ENCODE measurements at regions not wholly inside any gene's neighbourhood (a gene's known extent, or its start where the extent isn't known, plus 50 kb on each side); places are given as distances from the start of the nearest gene placed in this dataset.
"Not testable (repeated sequence)": the region's sequence is repeated elsewhere in the genome, so short reads cannot be mapped to it uniquely, and the experiment has no call there.

DNA sequence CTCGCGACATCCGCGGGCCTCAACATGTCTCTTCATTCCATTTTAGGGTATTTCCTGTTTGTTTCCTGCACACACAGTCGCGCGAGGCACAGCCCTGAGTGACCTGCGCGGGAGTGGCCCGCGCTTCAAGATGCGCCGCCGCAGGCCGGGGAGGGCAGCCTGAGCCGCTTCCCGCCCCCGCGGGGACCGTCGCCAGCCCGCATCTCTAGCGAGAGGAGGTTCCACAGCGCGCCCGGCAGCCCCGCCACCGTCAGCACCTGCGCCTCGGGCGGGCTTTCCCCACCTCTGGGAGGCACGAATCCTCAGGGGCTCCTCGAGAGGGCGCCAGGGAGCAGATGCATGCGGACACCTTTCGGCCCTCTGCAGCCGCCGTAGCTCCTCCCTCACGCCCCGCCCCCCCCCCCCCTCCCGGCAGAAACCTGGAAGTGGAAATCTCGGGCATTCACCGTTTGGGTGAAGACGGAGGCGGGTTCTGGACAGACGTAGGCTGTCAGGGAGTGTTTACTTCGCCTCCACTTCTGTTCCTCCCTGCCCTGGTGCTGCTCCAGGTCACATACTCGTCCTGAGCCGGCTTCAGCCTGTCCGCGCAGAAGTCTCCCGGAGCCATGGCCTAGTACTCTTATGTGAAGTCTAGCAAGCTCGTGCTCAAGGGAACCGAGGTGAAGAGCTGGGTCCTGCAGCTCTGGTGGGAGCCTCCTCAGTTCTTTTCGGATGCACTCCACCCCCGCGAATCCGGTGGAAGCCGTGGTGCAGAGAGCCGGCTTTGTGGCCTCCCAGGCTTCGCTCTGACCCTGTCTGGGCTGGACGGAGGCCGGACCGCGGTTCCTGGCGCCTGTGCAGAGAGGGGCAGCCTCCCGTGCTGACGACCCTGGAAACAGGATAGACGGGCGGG, 880.5 kb upstream of the DEFB115 start:
- Histone ChIP-seq H3K27me3 (no peaks in the 10 kb centered on the region), H3K36me3 (no peaks in the 10 kb centered on the region), H3K4me1 (peaks cover 8% of the 10 kb centered on the region), H3K27ac (peak overlapping the region; percentile 47), H3K9me3 (no peaks in the 10 kb centered on the region), H3K4me3 (peak overlapping the region; percentile 35 to 69)
- DNase-seq (ENCODE audit: extremely low spot score in 2 of 2), result no peak
- intact Hi-C loops (cut with DNase I), result no loop called here
- no peak for TF ChIP-seq POLR2A (IDR thresholded peaks at IDR 0.05)
- TF ChIP-seq, protein P1, sequence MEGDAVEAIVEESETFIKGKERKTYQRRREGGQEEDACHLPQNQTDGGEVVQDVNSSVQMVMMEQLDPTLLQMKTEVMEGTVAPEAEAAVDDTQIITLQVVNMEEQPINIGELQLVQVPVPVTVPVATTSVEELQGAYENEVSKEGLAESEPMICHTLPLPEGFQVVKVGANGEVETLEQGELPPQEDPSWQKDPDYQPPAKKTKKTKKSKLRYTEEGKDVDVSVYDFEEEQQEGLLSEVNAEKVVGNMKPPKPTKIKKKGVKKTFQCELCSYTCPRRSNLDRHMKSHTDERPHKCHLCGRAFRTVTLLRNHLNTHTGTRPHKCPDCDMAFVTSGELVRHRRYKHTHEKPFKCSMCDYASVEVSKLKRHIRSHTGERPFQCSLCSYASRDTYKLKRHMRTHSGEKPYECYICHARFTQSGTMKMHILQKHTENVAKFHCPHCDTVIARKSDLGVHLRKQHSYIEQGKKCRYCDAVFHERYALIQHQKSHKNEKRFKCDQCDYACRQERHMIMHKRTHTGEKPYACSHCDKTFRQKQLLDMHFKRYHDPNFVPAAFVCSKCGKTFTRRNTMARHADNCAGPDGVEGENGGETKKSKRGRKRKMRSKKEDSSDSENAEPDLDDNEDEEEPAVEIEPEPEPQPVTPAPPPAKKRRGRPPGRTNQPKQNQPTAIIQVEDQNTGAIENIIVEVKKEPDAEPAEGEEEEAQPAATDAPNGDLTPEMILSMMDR (IDR thresholded peaks at IDR 0.05), result peak in 1 of 3 experiments; percentile 50

DNA sequence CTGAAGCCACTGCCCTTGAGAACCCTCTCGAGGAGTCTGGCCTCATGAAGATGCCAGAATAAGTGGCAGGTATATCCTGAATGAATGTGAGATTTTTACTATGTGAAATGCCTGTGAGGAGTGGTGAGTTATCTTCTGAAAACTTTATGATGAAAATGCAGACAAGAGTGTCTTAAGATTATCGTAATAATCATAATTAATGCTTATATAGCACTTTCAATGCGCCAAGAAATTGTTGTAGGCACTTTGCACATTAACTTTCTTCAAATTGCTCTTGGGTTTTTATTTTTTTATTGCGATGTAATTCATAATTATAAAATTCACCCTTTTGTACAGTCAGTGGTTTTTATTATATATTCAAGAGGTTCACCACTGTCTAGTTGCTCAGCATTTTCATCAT, 879.1 kb upstream of the DEFB115 start:
- H3K9me3 ChIP-seq, H3K27me3 ChIP-seq: not testable (repeated sequence)
- peak overlapping the region in 1 of 2 donors; percentile 69 for H3K4me3 ChIP-seq

DNA sequence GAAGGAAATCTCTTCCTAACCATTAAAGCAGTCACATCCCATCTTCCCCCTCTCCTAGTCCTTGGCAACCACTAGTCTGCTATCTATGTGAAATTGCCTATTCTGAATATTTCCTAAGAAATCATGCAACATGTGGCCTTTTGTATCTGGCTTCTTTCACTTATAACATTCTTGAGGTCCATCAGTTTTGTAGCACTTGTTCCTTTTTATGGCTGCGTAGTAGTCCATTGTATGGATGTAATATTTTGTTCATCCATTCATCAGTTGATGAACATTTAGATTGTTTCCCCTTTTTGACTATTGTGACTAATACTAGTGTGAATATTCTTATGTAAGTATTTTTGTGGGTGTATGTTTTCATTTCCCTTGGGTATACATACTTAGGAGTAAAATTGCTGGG, 878.7 kb upstream of the DEFB115 start:
- H3K9me3 ChIP-seq; H3K4me1 ChIP-seq; H3K36me3 ChIP-seq; intact Hi-C loops (cut with DNase I); H3K4me3 ChIP-seq; H3K27me3 ChIP-seq; H3K27ac ChIP-seq; DNase-seq (ENCODE audit: extremely low spot score in 2 of 2): not testable (repeated sequence)

More for the DNA sequence above, 879.1 kb upstream of the DEFB115 start:
- DNase-seq (ENCODE audit: extremely low spot score in 2 of 2); intact Hi-C loops (cut with DNase I); H3K36me3 ChIP-seq; H3K4me1 ChIP-seq; H3K27ac ChIP-seq: not testable (repeated sequence)

DNA sequence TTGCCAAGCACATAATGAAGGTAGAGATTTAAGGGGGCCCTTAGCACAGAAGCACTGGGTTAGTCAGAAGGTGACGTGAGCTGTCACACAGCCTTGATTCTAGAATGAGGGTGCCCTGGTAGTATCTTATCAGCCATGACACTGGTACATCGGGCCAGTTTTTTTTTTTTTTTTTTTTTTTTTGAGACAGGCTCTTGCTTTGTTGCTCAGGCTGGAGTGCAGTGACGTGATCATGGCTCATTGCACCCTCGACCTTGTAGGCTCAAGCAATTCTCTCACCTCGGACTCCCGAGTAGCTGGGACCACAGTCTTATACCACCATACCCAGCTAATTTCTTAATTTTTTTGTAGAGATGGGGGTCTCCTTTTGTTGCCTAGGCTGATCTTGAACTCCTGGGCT, 872.6 kb upstream of the DEFB115 start:
- intact Hi-C loops (cut with DNase I); H3K4me3 ChIP-seq; H3K27ac ChIP-seq; H3K9me3 ChIP-seq; H3K27me3 ChIP-seq; DNase-seq (ENCODE audit: extremely low spot score in 2 of 2); H3K36me3 ChIP-seq; H3K4me1 ChIP-seq: not testable (repeated sequence)

DNA sequence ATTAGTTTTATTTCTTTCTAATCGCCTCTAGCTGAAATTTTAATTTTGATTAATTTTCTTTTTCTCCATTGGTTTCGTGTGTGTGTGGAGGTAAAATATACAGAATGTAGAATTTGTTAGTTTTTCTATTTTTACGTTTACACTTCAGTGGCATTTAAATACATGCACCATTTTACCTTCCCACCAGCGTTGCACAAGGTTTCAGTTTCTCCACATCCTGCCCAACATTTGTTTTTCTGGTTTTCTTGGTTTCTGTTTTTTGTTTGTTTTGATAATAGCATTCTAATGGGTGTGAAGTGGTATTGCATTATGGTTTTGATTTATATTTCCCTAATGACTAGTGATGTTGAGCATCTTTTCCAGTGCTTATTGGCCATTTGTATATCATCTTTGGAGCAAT, 871.4 kb upstream of the DEFB115 start:
- H3K4me1 ChIP-seq; H3K27me3 ChIP-seq; H3K36me3 ChIP-seq; intact Hi-C loops (cut with DNase I); H3K4me3 ChIP-seq; H3K9me3 ChIP-seq; DNase-seq (ENCODE audit: extremely low spot score in 2 of 2); H3K27ac ChIP-seq: not testable (repeated sequence)

DNA sequence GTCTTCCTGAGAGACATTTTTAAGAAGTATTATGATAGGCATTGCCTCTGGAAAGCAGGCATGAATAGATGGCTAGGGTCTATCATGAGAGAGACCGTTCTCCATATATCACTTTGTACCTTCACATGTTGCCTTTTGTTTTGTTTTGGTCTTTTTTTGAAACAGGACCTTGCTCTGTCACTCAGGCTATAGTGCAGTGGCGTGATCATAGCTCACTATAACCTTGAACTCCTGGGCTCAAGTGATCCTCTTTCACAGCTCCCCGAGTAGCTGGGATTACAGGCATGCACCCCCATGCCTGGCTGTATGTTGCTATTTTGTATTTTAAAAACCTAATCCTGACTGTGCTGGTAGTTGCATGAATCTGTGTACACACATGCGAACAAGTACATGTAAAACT, 869.6 kb upstream of the DEFB115 start:
- DNase-seq (ENCODE audit: extremely low spot score in 2 of 2); H3K36me3 ChIP-seq; H3K4me3 ChIP-seq; H3K27ac ChIP-seq; H3K9me3 ChIP-seq; H3K4me1 ChIP-seq; H3K27me3 ChIP-seq; intact Hi-C loops (cut with DNase I): not testable (repeated sequence)

DNA sequence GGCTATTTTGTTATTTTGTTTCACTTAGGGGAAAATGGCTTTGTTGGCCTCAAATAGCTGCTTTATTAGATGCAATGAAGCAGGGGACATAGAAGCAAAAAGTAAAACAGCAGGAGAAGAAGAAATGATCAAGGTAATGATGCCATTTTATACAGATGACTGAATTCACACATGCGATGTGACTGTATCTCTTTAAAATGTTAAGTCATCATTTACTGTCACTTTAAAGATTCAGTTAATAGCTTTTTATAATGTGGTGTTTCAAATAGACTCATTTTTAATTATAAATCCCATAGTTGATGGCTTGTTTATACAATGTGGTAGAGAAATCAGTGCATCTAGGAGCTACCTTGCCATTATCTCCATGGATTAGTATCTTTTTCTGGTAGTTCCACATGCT, 863.9 kb upstream of the DEFB115 start:
- H3K27ac ChIP-seq; intact Hi-C loops (cut with DNase I); H3K4me3 ChIP-seq; H3K4me1 ChIP-seq; H3K27me3 ChIP-seq; H3K36me3 ChIP-seq; H3K9me3 ChIP-seq; DNase-seq (ENCODE audit: extremely low spot score in 2 of 2): not testable (repeated sequence)

DNA sequence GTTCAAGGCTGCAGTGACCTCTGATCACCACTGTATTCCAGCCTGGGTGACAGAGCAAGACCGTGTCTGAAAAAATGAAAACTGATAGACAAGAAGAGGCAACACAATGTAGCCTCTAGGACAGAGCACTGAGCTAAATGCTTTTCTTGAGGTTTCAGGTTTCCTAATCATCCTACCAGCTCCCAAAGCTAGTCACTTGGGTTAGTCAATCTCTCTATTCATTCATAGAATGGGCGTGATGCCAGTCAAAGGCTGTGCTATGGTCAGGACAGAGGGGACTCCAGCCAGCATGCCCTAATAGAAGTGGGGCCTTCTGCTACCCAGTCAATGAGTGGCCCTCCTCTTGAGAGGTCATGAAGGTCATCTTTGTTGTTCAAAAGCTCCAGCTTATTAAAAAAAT, 860.4 kb upstream of the DEFB115 start:
- DNase-seq (ENCODE audit: extremely low spot score in 2 of 2); H3K9me3 ChIP-seq; H3K27me3 ChIP-seq; H3K4me3 ChIP-seq; intact Hi-C loops (cut with DNase I); H3K4me1 ChIP-seq; H3K27ac ChIP-seq: not testable (repeated sequence)
- peaks cover 0 to 18% of the 10 kb centered on the region in 2 donors for H3K36me3 ChIP-seq

DNA sequence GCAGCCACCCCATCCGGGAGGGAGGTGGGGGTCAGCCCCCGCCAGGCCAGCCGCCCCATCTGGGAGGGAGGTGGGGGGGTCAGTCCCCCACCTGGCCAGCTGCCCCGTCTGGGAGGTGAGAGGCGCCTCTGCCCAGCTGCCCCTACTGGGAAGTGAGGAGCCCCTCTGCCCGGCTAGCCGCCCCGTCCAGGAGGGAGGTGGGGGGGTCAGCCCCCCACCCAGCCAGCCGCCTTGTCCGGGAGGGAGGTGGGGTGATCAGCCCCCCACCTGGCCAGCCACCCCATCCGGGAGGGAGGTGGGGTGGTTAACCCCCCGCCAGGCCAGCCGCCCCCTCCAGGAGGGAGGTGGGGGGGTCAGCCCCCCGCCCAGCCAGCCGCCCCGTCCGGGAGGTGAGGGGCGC, 852.4 kb upstream of the DEFB115 start:
- intact Hi-C loops (cut with DNase I); H3K9me3 ChIP-seq; H3K27ac ChIP-seq; DNase-seq (ENCODE audit: extremely low spot score in 2 of 2); H3K4me3 ChIP-seq; H3K27me3 ChIP-seq; H3K4me1 ChIP-seq: not testable (repeated sequence)
- peaks cover 0 to 25% of the 10 kb centered on the region in 2 donors for H3K36me3 ChIP-seq

DNA sequence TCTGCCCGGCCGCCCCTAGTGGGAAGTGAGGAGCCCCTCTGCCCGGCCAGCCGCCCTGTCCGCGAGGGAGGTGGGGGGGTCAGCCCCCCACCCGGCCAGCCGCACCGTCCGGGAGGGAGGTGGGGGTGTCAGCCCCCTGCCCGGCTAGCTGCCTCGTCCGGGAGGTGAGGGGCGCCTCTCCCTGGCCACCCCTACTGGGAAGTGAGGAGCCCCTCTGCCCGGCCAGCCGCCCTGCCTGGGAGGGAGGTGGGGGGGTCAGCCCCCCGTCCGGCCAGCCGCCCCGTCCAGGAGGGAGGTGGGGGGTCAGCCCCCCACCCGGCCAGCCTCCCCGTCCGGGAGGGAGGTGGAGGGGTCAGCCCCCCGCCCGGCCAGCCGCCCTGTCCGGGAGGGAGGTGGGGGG, 851.9 kb upstream of the DEFB115 start:
- H3K36me3 ChIP-seq, result peaks cover 0 to 19% of the 10 kb centered on the region in 2 donors
- H3K9me3 ChIP-seq; H3K27ac ChIP-seq; H3K4me3 ChIP-seq; intact Hi-C loops (cut with DNase I); H3K27me3 ChIP-seq; DNase-seq (ENCODE audit: extremely low spot score in 2 of 2); H3K4me1 ChIP-seq: not testable (repeated sequence)

DNA sequence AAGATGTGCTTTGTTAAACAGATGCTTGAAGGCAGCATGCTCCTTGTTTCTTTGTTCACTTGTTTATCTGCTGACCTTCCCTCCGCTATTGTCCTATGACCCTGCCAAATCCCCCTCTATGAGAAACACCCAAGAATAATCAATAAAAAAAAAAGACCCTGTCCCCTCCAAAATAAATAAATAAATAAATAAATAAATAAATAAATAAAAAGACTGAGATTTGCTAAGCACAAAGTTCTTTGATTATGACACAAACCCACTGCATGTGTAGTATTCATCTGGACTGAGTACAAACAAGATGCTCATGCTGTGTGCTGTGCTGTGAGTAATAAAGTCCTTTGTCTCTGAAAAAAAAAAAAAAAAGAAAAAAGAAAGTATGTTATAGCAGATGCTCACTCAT, 851.1 kb upstream of the DEFB115 start:
- H3K4me3 ChIP-seq; H3K27ac ChIP-seq; DNase-seq (ENCODE audit: extremely low spot score in 2 of 2); H3K4me1 ChIP-seq; H3K9me3 ChIP-seq; H3K27me3 ChIP-seq; intact Hi-C loops (cut with DNase I): not testable (repeated sequence)
- peaks cover 0 to 15% of the 10 kb centered on the region in 2 donors for H3K36me3 ChIP-seq
